IPS-20b (cell line): ENCODE measurements at regions not wholly inside any gene's neighbourhood (a gene's known extent, or its start where the extent isn't known, plus 50 kb on each side); places are given as distances from the start of the nearest gene placed in this dataset.
"Not testable (repeated sequence)": the region's sequence is repeated elsewhere in the genome, so short reads cannot be mapped to it uniquely, and the experiment has no call there.

ENCODE experiments used
- H3K27ac ChIP-seq: one replicate; pipeline ENCODE4 v1.5.1; 2013; ENCODE audit warnings: low read length
- H3K27me3 ChIP-seq: 2 replicates; pipeline ENCODE4 v1.6.1; 2013; ENCODE audit warnings: mild to moderate bottlenecking, low read length, inconsistent platforms; ENCODE audit not compliant: insufficient read depth
- H3K36me3 ChIP-seq: 2 replicates; pipeline ENCODE4 v1.6.1; 2013; ENCODE audit warnings: low read depth, mild to moderate bottlenecking, inconsistent platforms, low read length, moderate library complexity; ENCODE audit not compliant: insufficient read depth
- H3K4me1 ChIP-seq: 2 replicates; pipeline ENCODE4 v1.6.1; 2013; ENCODE audit warnings: mild to moderate bottlenecking, control low read depth, inconsistent platforms, low read length, moderate library complexity; ENCODE audit not compliant: insufficient read depth
- H3K4me3 ChIP-seq: 2 replicates; pipeline ENCODE4 v1.5.1; 2013; ENCODE audit warnings: mild to moderate bottlenecking, low read length, inconsistent platforms
- H3K9ac ChIP-seq: 2 replicates; pipeline ENCODE4 v1.6.1; 2013; ENCODE audit warnings: low read depth, mild to moderate bottlenecking, inconsistent platforms, low read length, moderate library complexity
- H3K9me3 ChIP-seq: 2 replicates; pipeline ENCODE4 v1.6.1; 2013; ENCODE audit warnings: mild to moderate bottlenecking, low read depth, low read length, inconsistent platforms; ENCODE audit not compliant: insufficient read depth

GRCh38 chr12:73531752-73532151 is 1005.9 kb upstream of the ATXN7L3B start:
- Histone ChIP-seq H3K4me1 (peaks cover 8% of the 10 kb centered on the region; the same call in 1 of the 2 replicates), H3K36me3 (no peaks in the 10 kb centered on the region), H3K27me3 (no peaks in the 10 kb centered on the region), H3K9me3 (no peaks in the 10 kb centered on the region), H3K4me3 (no peak overlapping the region), H3K27ac (no peak overlapping the region), H3K9ac (no peak overlapping the region)

- no peak overlapping the region for H3K27ac ChIP-seq
- H3K4me3 ChIP-seq: no peak overlapping the region
- H3K27me3 ChIP-seq: no peaks in the 10 kb centered on the region
- no peaks in the 10 kb centered on the region for H3K36me3 ChIP-seq
- H3K4me1 ChIP-seq: no peaks in the 10 kb centered on the region
- H3K9me3 ChIP-seq: no peaks in the 10 kb centered on the region
- no peak overlapping the region for H3K9ac ChIP-seq
Measured at GRCh38 chr12:73547421-73547820, 990.2 kb upstream of the ATXN7L3B start.

GRCh38 chr12:73585136-73585535 is 952.5 kb upstream of the ATXN7L3B start:
- Histone ChIP-seq H3K4me3 (no peak overlapping the region), H3K4me1 (no peaks in the 10 kb centered on the region), H3K27me3 (no peaks in the 10 kb centered on the region), H3K9ac (no peak overlapping the region), H3K36me3 (no peaks in the 10 kb centered on the region), H3K27ac (no peak overlapping the region), H3K9me3 (no peaks in the 10 kb centered on the region)

GRCh38 chr12:73589220-73589619 is 948.4 kb upstream of the ATXN7L3B start:
- Histone ChIP-seq H3K4me3 (no peak overlapping the region), H3K4me1 (no peaks in the 10 kb centered on the region), H3K27me3 (no peaks in the 10 kb centered on the region), H3K9ac (no peak overlapping the region), H3K9me3 (no peaks in the 10 kb centered on the region), H3K27ac (no peak overlapping the region), H3K36me3 (no peaks in the 10 kb centered on the region)

- no peak overlapping the region for H3K27ac ChIP-seq
- H3K9ac ChIP-seq: no peak overlapping the region
- peaks cover 12% of the 10 kb centered on the region for H3K4me1 ChIP-seq
- no peaks in the 10 kb centered on the region for H3K9me3 ChIP-seq
- H3K27me3 ChIP-seq: no peaks in the 10 kb centered on the region
- H3K4me3 ChIP-seq: no peak overlapping the region
- no peaks in the 10 kb centered on the region for H3K36me3 ChIP-seq
Measured at GRCh38 chr12:73598626-73599025, 939.0 kb upstream of the ATXN7L3B start.

- H3K36me3 ChIP-seq: no peaks in the 10 kb centered on the region
- H3K9me3 ChIP-seq: no peaks in the 10 kb centered on the region
Measured at GRCh38 chr12:73599268-73599667, 938.4 kb upstream of the ATXN7L3B start.

GRCh38 chr12:73605925-73606324 is 931.7 kb upstream of the ATXN7L3B start:
- H3K4me1 ChIP-seq, H3K9me3 ChIP-seq, H3K27ac ChIP-seq, H3K4me3 ChIP-seq, H3K36me3 ChIP-seq, H3K27me3 ChIP-seq, H3K9ac ChIP-seq: not testable (repeated sequence)

More at GRCh38 chr12:73599268-73599667, 938.4 kb upstream of the ATXN7L3B start:
- Histone ChIP-seq H3K27me3 (no peaks in the 10 kb centered on the region), H3K9ac (no peak overlapping the region), H3K27ac (no peak overlapping the region), H3K4me1 (peaks cover 12% of the 10 kb centered on the region), H3K4me3 (no peak overlapping the region)

GRCh38 chr12:73612551-73612950 is 925.1 kb upstream of the ATXN7L3B start:
- Histone ChIP-seq H3K4me1 (no peaks in the 10 kb centered on the region; the same call in 1 of the 2 replicates), H3K9ac (no peak overlapping the region), H3K4me3 (no peak overlapping the region), H3K36me3 (no peaks in the 10 kb centered on the region), H3K27me3 (no peaks in the 10 kb centered on the region), H3K9me3 (0 out of 2 replicates have a peak, but pooled peaks cover 3% of the 10 kb centered on the region), H3K27ac (no peak overlapping the region)

GRCh38 chr12:73623421-73623820 is 914.2 kb upstream of the ATXN7L3B start:
- no peaks in the 10 kb centered on the region for H3K4me1 ChIP-seq
- no peaks in the 10 kb centered on the region for H3K36me3 ChIP-seq
- no peak overlapping the region for H3K9ac ChIP-seq
- H3K27me3 ChIP-seq: no peaks in the 10 kb centered on the region
- H3K27ac ChIP-seq: no peak overlapping the region
- no peaks in the 10 kb centered on the region for H3K9me3 ChIP-seq
- H3K4me3 ChIP-seq: no peak overlapping the region

GRCh38 chr12:73625226-73625625 is 912.4 kb upstream of the ATXN7L3B start:
- Histone ChIP-seq H3K9ac (no peak overlapping the region), H3K27me3 (no peaks in the 10 kb centered on the region), H3K27ac (no peak overlapping the region), H3K4me3 (no peak overlapping the region), H3K36me3 (no peaks in the 10 kb centered on the region), H3K4me1 (peaks cover 4% of the 10 kb centered on the region; the same call in 1 of the 2 replicates), H3K9me3 (no peaks in the 10 kb centered on the region)

- Histone ChIP-seq H3K27me3 (no peaks in the 10 kb centered on the region), H3K27ac (peak overlapping the region; percentile 42), H3K4me1 (peaks cover 14% of the 10 kb centered on the region; the same call in 1 of the 2 replicates), H3K9me3 (no peaks in the 10 kb centered on the region), H3K36me3 (no peaks in the 10 kb centered on the region), H3K4me3 (no peak overlapping the region), H3K9ac (no peak overlapping the region)
Measured at GRCh38 chr12:73629171-73629570, 908.5 kb upstream of the ATXN7L3B start.

GRCh38 chr12:73629893-73630831 is 907.5 kb upstream of the ATXN7L3B start:
- Histone ChIP-seq H3K9me3 (no peaks in the 10 kb centered on the region), H3K27me3 (no peaks in the 10 kb centered on the region), H3K9ac (peak overlapping the region; percentile 21; the same call in 1 of the 2 replicates), H3K4me1 (peaks cover 14% of the 10 kb centered on the region; the same call in 1 of the 2 replicates), H3K27ac (peak overlapping the region; percentile 49), H3K4me3 (peak overlapping the region; percentile 31; the same call in 1 of the 2 replicates), H3K36me3 (no peaks in the 10 kb centered on the region)
